ENCODE measurements at regions not wholly inside any gene's neighbourhood (a gene's known extent, or its start where the extent isn't known, plus 50 kb on each side); places are given as distances from the start of the nearest gene placed in this dataset.
"Not testable (repeated sequence)": the region's sequence is repeated elsewhere in the genome, so short reads cannot be mapped to it uniquely, and the experiment has no call there.

DNA sequence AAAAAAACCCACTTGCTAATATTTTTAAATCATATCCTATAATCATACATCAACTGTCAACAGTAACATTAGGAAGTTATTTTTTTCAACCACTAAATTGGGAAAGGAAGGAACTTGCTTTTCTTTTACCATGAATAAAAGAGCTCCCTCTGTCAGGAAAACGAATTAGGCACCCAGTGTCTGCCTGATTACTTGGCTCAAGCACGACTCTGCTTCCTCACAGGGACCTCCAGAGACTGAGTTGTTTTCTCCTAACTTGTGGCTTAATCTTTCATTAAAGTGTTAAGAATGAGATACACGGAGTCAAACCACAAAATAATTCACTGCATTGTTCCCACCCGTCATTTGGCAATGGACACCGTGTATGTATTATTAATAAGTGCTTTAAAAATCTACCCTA lies 1405.1 kb upstream of the EYS start:
- no peak for DNase-seq

DNA sequence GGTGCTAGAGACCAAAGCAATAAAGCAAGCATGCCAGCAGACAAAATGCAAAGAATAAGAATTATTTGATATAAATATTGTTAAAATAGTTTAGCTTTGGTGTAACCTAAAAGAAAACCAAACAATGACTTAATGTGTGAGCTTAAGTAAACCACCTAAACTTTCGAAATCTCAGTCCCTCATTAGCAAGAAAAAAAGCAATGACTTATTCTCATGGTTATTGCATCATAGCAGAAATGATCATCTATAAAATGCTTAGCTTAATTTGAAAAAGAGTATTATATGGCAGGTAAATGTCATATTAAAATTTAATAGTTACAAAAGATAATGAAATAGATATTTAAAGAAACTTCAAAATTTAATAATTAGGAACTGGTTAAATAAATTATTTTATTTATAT lies 1395.7 kb upstream of the EYS start:
- no peak for DNase-seq

- DNase-seq, result not testable (repeated sequence)
These were observed 1388.7 kb upstream of the EYS start for GRCh38 chr6:67095618-67096226.

DNA sequence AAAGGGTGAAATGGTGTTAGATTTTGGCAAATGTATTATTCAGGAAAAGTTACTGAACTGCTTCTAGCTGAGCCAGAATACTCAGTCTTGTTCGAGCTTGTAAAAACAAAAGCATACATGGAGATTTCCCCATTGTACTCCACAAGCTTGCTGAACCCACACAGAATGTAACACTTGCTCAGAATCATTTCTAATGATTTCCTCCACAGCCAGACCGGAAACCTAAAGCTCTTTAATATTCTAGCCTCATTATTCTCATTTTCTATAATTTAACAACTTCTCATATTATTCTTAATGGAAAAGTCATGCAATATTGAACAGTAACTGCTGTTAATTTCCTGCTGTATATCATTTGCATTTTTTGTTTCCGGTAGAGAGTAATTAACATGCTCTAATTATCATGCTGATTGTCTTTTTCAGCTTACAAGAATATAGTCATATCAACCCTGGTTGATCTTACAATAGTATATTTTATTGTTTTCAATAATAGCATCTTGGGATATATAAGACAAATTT lies 1387.5 kb upstream of the EYS start:
- no peak for DNase-seq

DNA sequence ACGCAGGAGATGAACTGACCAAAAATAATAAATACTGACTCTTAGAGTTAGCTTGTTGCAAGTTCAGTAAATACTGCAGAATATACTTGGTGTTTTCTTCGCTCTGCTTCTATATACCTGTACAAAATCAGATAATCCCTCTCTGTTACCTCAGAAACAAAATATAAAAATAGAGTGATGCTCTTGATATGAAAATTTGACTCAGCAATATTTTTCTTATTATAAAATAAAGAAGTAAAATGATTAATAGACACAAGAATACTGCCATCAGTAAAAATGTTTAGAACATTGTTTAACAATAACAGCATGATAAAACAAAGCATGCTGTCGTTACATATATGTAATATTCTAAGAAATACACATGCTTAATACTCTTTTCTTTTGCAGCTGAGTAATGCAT lies 1366.9 kb upstream of the EYS start:
- DNase-seq, result no peak

DNA sequence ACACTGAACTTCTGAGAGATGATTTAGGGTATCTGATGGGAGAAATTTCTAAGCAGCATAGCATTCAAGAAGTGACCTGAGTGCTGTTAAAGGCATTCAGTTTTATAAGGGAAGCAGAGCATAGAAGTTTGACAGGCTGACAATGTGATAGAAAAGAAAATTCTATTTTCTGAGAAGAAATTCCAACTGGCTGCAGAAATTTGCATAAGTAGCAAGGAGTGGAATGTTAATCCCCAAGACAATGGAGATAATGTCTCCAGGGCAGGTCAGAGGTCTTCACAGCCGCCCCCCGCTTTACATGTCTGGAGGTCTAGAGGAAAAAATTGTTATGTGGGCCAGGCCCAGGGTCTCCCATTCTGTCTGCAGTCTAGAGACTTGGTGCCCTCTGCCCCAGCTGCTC lies 1361.8 kb upstream of the EYS start:
- no peak for DNase-seq

DNA sequence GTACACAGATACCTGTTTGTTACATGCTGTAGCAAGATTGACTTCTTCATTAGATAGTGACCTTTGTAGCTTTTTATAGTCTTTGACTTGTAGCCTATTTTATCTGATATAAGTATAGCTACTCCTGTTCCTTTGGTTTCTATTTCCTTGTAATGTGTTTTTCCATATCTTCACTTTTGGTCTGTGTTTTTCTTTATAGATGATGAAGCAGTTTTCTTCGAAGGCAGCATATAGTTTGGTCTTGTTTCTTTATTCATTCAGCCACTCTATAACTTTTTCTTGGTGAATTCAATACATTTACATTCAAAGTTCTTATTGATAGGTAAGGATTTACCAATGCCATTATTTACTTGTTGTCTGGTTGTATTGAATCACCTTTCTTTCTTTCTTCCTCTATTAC lies 1357.3 kb upstream of the EYS start:
- DNase-seq, result no peak

DNA sequence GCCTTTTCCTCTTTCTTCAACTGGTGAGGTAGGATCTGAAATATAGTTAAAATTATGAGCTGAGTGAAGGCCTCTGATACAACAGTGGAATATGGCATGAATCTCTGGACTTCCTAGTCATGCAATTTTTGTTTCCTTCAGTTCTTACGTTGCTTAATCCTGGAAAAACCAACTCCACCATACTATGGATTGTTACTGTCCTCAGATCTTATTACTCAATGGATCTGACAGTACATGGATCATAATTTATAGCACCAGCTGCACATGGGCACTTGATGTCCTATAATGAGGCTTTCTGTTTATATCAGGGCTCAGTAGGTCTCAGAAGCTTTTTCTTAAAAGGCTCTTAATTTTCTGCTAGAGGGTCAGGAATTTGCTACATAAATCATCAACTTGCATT lies 1341.0 kb upstream of the EYS start:
- DNase-seq, result no peak

DNA sequence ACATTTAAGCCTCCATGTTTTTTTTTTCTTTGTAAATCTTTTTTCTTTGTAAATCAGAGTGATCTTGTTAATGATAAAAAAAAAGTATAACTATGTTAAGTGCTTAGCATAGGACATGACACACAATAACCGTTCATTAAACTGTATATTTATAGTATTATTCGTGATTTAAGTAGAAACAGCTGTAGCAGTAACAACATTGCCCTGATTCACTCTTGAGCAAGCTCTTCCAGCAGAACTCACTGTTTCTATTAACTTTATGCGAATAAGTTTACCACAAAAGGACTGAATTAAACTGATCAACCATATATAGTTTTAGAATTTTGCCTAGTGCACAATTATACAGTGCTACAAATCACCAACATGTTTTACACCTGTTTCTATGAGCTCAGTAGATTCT lies 1338.0 kb upstream of the EYS start:
- DNase-seq, result no peak

DNA sequence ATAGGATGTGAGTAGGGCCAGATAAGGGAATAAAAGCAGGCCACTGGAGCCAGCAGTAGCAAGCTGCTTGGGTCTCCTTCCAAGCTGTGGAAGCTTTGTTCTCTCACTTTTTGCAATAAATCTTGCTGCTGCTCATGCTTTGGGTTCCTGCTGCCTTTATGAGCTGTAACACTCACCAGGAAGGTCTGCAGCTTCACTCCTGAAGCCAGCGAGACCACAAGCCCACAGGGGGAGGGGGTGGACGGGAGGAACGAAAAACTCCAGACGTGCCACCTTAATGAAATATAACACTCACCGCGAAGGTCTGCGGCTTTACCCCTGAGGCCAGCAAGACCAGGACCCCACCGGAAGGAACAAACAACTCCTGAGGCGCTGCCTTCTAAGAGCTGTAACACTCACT lies 1324.4 kb upstream of the EYS start:
- no peak for DNase-seq

DNA sequence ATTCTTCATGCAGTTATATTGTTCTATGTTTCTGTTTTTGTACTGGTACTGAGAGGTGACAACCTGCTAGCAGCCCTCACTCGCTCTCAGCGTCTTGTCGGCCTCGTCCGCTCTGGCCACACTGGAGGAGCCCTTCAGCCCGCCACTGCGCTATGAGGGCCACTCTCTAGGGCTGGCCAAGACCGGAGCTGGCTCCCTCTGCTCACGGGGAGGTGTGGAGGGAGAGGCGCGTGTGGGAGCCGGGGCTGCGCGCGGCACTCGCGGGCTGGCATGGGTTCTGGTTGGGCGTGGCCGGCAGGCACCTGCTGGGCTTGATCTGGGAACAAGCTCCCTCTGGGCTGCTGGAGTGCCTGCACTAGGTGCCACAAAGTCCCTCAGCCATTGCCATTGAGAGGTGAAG lies 1323.8 kb upstream of the EYS start:
- DNase-seq, result no peak

GRCh38 chr6:67016921-67017460 lies 1310.0 kb upstream of the EYS start:
- no peak for DNase-seq

- DNase-seq, result no peak
These were observed 1304.4 kb upstream of the EYS start for GRCh38 chr6:67011441-67011840.

- DNase-seq, result no peak
These were observed 1302.8 kb upstream of the EYS start for GRCh38 chr6:67009818-67010217.

DNA sequence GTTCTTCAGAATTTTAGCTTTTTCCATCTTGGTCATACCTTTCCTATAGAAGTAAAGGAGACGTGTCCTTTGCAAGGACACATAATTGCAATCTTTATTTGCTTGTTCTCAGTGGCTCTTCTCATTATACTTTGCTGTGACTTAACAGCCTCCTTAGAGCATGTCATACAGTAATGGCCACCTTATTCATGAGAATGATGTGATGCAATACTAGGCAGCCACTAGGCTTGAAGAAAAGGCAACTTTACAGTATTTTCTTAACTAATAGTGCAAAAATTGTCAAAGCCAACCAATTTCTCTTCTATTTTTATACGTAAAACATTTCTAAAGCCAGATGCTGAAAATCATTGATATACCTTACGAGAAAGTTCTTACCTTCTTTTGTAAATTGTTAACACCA lies 1296.8 kb upstream of the EYS start:
- DNase-seq, result no peak

- no peak for DNase-seq
These were observed 1293.1 kb upstream of the EYS start for GRCh38 chr6:67000121-67000520.

DNA sequence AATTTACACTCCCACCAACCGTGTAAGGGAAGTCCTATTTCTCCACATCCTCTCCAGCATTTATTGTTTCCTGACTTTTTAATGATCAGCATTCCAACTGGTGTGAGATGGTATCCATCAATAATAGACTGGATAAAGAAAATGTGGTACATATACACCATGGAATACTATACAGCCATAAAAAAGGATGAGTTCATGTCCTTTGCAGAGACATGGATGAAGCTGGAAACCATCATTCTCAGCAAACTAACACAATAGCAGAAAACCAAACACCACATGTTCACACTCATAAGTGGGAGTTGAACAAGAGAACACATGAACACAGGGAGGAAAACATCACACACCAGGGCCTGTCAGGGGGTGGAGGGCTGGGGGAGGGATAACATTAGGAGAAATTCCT lies 1290.6 kb upstream of the EYS start:
- not testable (repeated sequence) for DNase-seq

DNA sequence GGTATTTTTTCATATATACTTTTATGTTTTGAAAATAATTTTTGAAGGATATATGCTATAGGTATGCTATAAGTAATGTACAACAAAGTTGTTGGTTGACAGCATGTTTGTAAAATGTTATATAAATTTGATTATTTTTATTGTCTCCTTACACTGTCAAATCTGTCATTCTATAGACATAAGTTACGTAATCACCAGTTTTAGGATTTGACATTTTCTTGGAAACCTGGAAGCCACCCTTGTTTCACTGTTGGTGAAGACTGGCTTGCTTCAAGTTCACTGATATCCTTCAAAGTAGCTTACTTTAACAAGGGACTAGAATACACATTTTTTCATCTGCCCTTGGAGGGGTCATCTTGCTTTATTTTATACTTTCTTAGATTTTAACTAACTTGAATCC lies 1288.6 kb upstream of the EYS start:
- DNase-seq, result no peak

DNA sequence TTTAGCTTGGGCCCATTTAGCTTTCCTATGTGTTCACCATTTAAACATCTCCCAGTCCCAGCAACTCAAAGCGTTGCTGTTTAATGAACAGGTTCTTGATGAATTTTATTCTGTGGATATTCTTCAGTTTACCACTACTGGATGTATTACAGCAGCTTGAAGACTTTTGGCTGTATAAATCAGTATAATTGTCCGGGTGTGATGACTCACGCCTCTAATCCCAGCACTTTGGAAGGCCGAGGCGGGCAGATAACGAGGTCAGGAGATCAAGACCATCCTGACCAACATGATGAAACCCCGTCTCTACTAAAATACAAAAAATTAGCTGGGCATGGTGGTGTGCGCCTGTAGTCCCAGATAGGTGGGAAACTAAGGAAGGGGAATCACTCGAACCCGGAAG lies 1286.7 kb upstream of the EYS start:
- not testable (repeated sequence) for DNase-seq

DNA sequence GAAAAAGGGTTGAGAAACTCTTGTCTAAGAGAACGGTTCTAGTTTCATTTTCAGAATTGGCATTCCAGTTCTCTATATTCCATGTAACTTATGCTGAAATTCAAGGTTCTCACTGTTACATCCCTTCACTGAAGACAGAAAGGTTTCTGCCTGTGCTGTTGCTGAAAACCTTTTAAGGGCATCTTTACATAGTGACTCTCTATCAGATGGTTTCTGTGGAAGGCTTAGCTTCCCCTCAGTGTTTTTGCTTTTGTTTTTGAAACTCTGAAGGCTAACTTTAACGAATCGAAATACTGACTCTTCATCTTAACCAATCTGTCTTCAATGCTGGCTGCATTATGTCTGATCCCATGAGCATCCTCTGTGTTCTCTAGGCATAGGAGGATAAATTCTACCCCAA lies 1286.2 kb upstream of the EYS start:
- DNase-seq, result no peak

DNA sequence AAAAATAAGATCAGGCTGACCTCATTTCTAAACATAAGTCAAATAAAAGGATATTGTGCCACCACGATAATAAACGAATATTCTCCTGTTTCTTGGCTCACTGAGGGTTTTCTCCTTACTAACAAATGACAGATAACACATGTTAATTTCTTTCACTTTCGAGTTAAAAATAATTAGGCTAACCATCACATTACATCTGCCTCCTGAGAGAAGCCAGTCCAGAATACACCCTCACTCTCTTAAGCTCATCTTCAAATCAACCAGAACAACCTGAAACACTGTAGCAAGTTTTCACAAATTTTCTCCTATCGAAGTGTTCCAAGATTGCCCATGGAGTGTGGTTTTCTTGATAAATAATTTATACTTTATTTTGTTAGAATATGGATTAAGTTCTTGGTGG lies 1285.6 kb upstream of the EYS start:
- DNase-seq, result no peak

- no peak for DNase-seq
These were observed 1279.9 kb upstream of the EYS start for GRCh38 chr6:66986940-66987339.

DNA sequence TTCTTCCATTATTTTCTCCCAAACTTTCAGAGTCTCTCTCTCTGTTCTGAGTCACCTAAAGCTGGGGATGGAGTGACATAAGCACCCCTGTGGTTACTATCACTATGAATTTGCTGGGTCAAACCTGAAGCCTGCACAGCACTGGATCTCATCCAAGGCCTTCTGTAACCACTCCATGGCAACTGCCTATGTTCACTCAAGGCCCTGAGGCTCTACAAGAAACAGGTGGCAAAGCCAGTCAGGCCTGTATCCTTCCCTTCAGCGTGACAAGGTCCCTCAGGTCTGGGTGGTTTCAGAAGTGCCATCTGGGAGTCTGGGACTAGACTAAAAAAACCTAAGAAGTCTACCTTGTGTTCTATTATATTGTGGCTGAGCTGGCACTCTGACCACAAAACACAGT lies 1278.8 kb upstream of the EYS start:
- DNase-seq, result no peak

DNA sequence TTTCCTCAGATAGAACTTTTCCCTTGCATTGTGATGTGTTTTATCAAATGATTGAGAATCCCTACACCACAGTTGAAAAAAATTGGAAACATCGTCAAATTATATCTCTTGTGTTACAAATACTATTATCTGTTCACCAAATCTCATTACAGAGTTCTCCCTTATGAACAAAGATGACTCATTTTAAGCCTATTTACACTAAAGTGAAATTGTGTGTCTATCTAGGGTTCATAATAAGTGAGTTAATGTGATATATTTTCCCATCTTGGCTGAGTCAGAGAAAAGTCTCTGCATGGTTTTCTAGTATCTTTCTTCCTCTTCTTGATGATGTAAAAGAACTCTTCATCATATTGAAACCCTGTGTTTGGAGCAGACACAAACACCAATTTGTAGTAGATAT lies 1263.3 kb upstream of the EYS start:
- no peak for DNase-seq

Measured in nucleus accumbens (tissue), 56 donors.